ENCODE measurements at regions not wholly inside any gene's neighbourhood (a gene's known extent, or its start where the extent isn't known, plus 50 kb on each side); places are given as distances from the start of the nearest gene placed in this dataset.
"Not testable (repeated sequence)": the region's sequence is repeated elsewhere in the genome, so short reads cannot be mapped to it uniquely, and the experiment has no call there.

GRCh38 chr6:140704008-140704407 lies 1329.6 kb upstream of the CITED2 start:
- not testable (repeated sequence) for DNase-seq

GRCh38 chr6:140697585-140697984 lies 1323.1 kb upstream of the CITED2 start:
- DNase-seq = no peak

DNA sequence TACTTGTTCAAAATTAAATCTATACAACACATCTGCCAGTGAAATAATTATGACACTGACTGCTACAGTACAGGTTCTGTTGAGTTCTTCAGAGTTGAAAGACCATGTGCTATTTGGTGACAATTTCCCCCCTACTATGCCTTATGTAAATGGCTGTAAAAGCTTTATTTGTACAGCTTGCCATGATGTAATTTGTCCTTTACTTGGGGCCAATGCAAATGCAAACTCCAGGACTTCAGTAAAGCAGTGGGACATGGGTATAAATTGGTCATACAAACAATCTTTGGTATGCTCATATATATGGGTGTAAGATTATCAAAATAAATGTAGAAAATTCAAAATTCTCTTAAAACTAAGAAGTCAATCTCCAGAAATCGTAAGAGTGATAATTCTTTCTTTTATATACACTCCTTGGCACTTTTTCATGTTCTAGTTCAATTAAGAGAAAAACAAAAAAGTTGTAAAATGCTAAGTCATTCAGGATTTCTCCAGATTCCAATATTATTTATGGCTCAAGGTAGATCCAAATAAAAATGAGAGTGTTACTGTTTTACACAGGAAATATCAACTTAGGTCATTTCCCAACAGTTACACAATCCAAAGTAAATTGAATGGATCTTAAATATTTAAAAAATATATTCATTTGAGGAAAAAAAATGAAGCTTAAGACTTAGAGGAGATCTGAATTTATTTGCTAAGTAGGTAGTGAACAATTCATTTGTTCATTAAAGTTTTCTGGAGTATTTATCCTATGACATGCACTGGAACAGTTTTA lies 1310.5 kb upstream of the CITED2 start:
- no peak for DNase-seq

GRCh38 chr6:140677781-140678528 lies 1303.5 kb upstream of the CITED2 start:
- DNase-seq = no peak

- no peak for DNase-seq
Measured at GRCh38 chr6:140671926-140672325, 1297.5 kb upstream of the CITED2 start.

- no peak for DNase-seq
Measured at GRCh38 chr6:140670021-140670420, 1295.6 kb upstream of the CITED2 start.

GRCh38 chr6:140669321-140669720 lies 1294.9 kb upstream of the CITED2 start:
- no peak for DNase-seq

DNA sequence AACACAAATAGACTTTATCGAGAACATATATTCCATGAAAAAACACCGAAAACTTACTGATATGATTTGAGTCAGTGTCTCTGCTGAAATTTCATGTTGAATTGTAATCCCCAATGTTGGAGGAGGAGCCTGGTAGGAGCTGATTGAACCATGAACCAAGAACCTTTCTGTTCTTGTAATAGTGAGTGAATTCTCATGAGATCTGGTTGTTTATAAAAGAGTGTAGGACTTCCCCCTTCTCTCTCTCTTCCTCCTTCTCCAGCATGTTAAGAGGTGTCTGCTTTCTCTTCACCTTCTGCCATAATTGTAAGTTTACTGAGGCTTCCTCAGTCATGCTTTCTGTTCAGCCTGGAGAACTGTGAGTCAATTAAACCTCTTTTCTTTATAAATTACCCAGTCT lies 1289.3 kb upstream of the CITED2 start:
- no peak for DNase-seq

DNA sequence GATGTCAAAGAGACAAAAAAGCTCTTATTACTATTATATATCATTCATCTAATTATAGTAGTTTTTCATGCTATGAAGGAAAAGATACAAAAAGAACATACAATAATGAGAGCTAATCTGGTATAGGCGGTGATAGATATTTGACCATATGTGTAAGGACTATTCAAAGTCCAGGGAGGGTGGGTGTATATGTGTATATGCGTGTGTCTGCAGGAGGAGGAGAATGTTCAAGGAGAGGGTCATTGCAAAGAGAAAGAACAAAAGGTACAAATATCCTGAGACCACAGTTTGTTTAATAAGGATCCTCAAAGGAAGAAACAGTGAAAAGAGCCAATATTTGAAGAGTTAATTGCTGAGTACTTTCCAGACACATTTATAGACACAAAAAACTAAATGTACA lies 1288.6 kb upstream of the CITED2 start:
- DNase-seq = no peak

GRCh38 chr6:140661691-140662090 lies 1287.2 kb upstream of the CITED2 start:
- DNase-seq = no peak

- DNase-seq = no peak
Measured at GRCh38 chr6:140660295-140660694, 1285.8 kb upstream of the CITED2 start.

- DNase-seq = no peak
Measured at GRCh38 chr6:140653972-140654371, 1279.5 kb upstream of the CITED2 start.

DNA sequence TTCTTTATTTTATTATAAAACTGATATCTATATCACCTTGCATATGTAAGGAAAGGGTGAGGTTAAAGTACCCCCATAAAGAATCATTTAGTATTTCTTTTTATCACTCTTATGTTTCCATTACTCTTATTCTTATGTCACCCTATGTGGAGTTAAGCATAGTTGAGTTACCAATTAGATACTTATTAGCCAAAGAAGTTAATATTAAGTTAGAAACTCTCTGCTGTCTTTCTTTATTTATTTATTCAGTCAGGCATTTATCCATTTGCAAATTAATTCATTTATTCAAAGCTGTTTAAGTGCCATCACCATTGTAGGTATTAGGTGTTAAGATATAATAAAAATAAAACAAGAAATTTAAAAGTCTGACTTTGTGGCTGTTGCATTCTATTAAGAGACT lies 1279.1 kb upstream of the CITED2 start:
- no peak for DNase-seq

- DNase-seq = not testable (repeated sequence)
Measured at GRCh38 chr6:140649502-140649901, 1275.1 kb upstream of the CITED2 start.

DNA sequence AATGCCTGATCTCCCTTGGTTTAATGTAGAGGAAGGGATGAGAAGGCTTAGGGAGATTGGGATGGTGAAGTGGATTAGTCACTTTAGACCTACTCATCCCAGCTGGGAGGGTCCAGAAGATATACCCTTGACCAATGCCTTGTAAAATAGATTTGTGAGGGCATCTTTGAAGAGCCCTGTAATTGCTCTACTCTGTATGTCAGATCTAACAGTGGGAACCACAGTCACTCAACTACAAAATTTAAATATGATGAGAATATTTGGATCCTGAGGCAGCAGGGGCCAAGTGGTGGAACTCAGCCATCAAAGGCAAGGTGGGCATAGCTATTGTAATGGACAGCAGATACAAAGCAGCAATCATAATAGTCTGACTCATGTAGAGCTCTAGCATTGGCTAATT lies 1272.9 kb upstream of the CITED2 start:
- DNase-seq = not testable (repeated sequence)

- no peak for DNase-seq
Measured at GRCh38 chr6:140644017-140644416, 1269.6 kb upstream of the CITED2 start.

GRCh38 chr6:140641412-140641811 lies 1267.0 kb upstream of the CITED2 start:
- DNase-seq = no peak

GRCh38 chr6:140636908-140637402 lies 1262.5 kb upstream of the CITED2 start:
- no peak for DNase-seq

DNA sequence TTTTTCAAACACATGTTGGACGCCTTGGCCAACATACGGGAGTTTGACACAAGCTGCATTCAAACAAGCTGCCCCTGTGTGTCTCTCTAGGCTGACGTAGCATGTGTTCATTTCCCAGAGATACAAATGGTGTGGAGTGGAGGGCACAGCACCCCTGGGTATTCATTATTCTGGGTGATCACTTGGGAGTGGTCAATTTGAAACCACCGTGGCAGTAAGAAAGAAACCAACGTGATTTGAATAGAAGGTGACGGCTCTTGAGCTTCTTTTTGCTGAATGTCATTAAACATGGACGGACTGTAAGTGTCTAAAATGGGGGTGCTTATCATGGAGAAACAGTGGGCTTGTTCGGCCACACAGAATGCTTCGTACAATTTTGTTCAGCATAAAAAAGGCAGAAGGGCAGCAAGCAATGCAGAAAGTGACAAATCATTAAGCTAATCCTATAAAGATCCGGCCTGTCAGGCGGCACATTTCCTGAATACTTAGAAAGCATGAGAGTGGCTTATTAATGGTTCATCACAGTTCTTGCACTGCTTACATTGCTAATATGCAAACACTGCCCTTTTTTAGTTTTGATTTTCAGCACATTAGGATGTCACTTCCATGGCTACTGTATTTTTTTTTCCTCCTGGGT lies 1261.9 kb upstream of the CITED2 start:
- DNase-seq = no peak

DNA sequence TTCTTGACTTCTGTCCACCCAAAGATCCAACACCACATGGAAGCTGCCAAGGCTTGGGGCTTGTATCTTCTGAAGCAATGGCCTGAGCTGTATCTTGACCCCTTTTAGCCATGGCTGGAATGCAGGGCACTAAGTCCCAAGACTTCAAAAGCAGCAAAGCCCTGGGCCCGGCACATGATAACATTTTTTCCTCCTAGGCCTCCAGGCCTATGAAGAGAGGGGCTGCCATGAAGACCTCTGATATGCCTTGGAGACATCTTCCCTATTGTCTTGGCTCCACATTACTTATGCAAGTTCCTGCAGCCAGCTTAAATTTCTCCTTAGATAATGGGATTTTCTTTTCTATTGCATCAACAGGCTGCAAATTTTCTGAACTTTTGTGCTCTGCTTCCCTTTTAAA lies 1252.6 kb upstream of the CITED2 start:
- DNase-seq = no peak

DNA sequence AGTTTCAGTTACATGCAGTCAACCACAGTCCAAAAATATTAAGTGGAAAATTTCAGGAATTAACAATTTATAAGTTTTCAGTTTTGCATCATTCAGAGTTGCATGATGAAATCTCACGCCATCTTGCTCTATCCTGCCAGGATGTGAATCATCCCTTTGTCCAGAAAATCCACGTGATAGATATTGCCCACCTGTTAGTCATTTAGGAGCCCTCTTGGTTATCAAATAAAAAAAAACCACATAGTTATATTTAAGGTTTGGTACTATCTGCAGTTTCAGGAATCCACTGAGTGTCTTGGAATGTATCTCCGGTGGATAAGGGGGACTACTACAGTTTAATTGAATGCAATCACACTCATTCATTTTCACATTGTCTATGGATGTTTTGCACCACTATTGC lies 1249.0 kb upstream of the CITED2 start:
- DNase-seq = no peak

- no peak for DNase-seq
Measured at GRCh38 chr6:140620496-140620895, 1246.0 kb upstream of the CITED2 start.

GRCh38 chr6:140609956-140610355 lies 1235.5 kb upstream of the CITED2 start:
- DNase-seq = no peak

DNA sequence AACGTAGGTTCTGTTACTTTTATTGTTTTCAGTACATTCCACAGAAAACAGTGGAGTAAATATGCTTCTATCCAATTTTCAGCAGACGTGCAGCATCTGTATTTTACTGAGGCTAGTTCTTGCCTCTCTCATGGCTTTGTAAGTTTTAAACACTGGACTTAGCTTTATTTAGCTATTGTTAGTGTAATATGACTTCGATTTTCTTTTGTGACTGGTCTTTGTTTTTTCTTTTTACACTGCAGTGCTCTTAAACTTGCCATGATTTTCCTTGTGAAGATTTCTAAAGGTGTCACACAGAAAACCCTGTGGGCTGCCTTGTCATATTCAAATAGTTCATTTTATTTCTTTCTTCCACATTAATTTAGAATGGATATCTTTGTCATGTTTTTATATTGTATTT lies 1234.9 kb upstream of the CITED2 start:
- no peak for DNase-seq
